ENCODE measurements at regions not wholly inside any gene's neighbourhood (a gene's known extent, or its start where the extent isn't known, plus 50 kb on each side); places are given as distances from the start of the nearest gene placed in this dataset.
"Not testable (repeated sequence)": the region's sequence is repeated elsewhere in the genome, so short reads cannot be mapped to it uniquely, and the experiment has no call there.

DNA sequence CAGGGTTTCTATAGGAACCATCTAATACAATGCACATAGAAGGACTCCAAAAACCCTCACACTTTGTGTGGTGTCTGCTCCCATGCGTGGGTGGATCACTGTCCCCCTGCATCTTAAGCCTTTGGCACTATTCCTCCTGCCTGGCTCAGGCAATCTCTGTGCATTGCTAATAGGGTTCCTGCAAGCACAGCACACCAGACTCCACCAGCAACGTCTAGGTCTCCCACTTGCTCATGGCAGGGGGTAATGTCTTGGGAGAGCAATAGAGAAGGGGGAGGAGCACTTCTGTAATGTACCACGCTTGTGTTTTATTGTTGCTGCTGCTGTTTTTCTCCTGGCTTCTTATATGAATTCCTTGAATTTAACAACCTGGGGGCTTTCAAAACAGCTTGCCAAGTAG lies 182.6 kb upstream of the GLRA1 start:
- peak in 1 of 2 donors; percentile 19 for ATAC-seq (ENCODE audit: low FRiP score in 2 of 2)
- DNase-seq, result no peak
- H3K9me3 ChIP-seq, result no peaks in the 10 kb centered on the region
- no peak overlapping the region for H3K4me3 ChIP-seq
- H3K27ac ChIP-seq, result no peak overlapping the region
- H3K27me3 ChIP-seq, result no peaks in the 10 kb centered on the region
- 43 to 67% methylated on average over 3 of the region's 3 CpGs for WGBS, 2 donors
- H3K4me1 ChIP-seq, result no peaks in the 10 kb centered on the region
- no peak for TF ChIP-seq POLR2A (IDR thresholded peaks at IDR 0.05)
- TF ChIP-seq EP300 (IDR thresholded peaks at IDR 0.05), result no peak
- no peak for TF ChIP-seq CTCF (IDR thresholded peaks at IDR 0.05)
- no peak for TF ChIP-seq POLR2AphosphoS5 (IDR thresholded peaks at IDR 0.05)
- H3K36me3 ChIP-seq, result no peaks in the 10 kb centered on the region

DNA sequence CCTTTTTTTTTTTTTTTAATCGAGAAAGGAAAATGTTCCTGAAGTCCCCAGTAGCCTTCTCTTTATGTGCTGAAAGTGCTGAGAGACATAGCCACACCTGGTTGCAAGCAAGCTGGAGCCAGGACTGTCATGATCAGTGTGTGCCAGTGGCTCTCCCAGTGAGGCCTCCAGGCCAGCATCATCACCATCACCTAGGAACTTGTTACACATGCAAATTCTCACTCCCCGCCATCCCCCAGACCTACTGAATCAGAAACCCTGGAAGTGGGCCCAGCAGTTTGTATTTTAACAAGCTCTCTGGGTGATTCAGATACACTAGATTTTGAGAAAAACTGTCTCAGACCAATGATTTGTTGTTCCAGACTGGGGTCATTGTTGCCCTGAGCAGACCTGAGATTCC lies 181.9 kb upstream of the GLRA1 start:
- ATAC-seq (ENCODE audit: low FRiP score in 2 of 2), result no peak
- Histone ChIP-seq H3K27ac (no peak overlapping the region), H3K36me3 (no peaks in the 10 kb centered on the region), H3K4me3 (no peak overlapping the region), H3K4me1 (no peaks in the 10 kb centered on the region), H3K27me3 (no peaks in the 10 kb centered on the region), H3K9me3 (no peaks in the 10 kb centered on the region)
- TF ChIP-seq POLR2AphosphoS5 (IDR thresholded peaks at IDR 0.05) (no peak), EP300 (IDR thresholded peaks at IDR 0.05) (no peak), CTCF (IDR thresholded peaks at IDR 0.05) (no peak), POLR2A (IDR thresholded peaks at IDR 0.05) (no peak)
- WGBS, 2 donors, result 68 to 88% methylated on average over 1 to 2 of the region's 2 CpGs
- DNase-seq, result no peak

DNA sequence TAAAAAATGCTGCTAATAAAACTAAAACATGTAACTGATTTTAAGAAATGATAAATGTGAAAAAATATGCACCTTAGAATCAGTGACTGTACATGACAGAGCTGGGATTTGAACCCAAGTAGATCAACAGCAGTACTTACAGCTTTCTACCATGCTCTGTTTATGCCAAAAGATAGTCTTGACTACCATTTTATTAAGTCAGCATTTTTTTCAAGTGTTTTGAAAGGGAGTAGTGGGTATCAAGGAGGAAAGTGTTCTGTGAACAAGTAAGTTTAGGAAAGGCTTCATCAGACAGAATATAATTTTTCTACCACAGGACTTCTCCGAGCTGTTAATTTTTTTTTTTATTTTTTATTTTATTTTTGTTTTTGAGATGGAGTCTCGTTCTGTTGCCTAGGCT lies 180.4 kb upstream of the GLRA1 start:
- H3K27ac ChIP-seq, result no peak overlapping the region

GRCh38 chr5:152104211-152104610 lies 179.6 kb upstream of the GLRA1 start:
- H3K4me3 ChIP-seq, result no peak overlapping the region

More for the DNA sequence above, 180.4 kb upstream of the GLRA1 start:
- DNase-seq (no peak), ATAC-seq (ENCODE audit: low FRiP score in 2 of 2) (no peak)
- Histone ChIP-seq H3K27me3 (no peaks in the 10 kb centered on the region), H3K4me3 (no peak overlapping the region), H3K36me3 (no peaks in the 10 kb centered on the region), H3K9me3 (no peaks in the 10 kb centered on the region), H3K4me1 (no peaks in the 10 kb centered on the region)
- TF ChIP-seq POLR2AphosphoS5 (IDR thresholded peaks at IDR 0.05) (no peak), EP300 (IDR thresholded peaks at IDR 0.05) (no peak), POLR2A (IDR thresholded peaks at IDR 0.05) (no peak), CTCF (IDR thresholded peaks at IDR 0.05) (no peak)
- WGBS, 2 donors, result 70 to 100% methylated on average over 2 of the region's 2 CpGs

DNA sequence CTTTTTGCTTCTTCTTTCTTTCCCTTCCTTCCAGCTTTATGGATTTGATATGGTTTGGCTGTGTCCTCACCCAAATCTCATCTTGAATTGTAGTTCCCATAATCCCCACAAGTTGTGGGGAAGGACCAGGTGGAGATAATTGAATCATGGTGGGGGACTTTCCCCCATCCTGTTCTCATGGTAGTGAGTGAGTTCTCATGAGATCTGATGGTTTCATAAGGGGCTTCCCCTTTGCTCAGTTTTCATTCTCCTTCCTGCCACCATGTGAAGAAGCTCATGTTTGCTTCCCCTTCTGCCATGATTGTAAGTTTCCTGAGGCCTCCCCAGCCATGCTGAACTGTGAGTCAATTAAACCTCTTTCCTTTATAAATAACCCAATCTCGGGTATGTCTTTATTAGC lies 178.3 kb upstream of the GLRA1 start:
- WGBS, 2 donors, result 68 to 76% methylated on average over 1 of the region's 1 CpG
- not testable (repeated sequence) for H3K4me3 ChIP-seq; DNase-seq; ATAC-seq (ENCODE audit: low FRiP score in 2 of 2); H3K36me3 ChIP-seq; H3K27me3 ChIP-seq; H3K4me1 ChIP-seq; H3K9me3 ChIP-seq; H3K27ac ChIP-seq

More at GRCh38 chr5:152104211-152104610, 179.6 kb upstream of the GLRA1 start:
- H3K27me3 ChIP-seq, result no peaks in the 10 kb centered on the region
- DNase-seq (no peak), ATAC-seq (ENCODE audit: low FRiP score in 2 of 2) (no peak)
- no peak overlapping the region for H3K27ac ChIP-seq
- WGBS, 2 donors, result 51 to 57% methylated on average over 3 of the region's 3 CpGs
- H3K36me3 ChIP-seq, result no peaks in the 10 kb centered on the region
- no peaks in the 10 kb centered on the region for H3K4me1 ChIP-seq
- H3K9me3 ChIP-seq, result no peaks in the 10 kb centered on the region
- TF ChIP-seq EP300 (IDR thresholded peaks at IDR 0.05) (no peak), POLR2AphosphoS5 (IDR thresholded peaks at IDR 0.05) (no peak), CTCF (IDR thresholded peaks at IDR 0.05) (no peak), POLR2A (IDR thresholded peaks at IDR 0.05) (no peak)
